ENCODE measurements at regions not wholly inside any gene's neighbourhood (a gene's known extent, or its start where the extent isn't known, plus 50 kb on each side); places are given as distances from the start of the nearest gene placed in this dataset.
"Not testable (repeated sequence)": the region's sequence is repeated elsewhere in the genome, so short reads cannot be mapped to it uniquely, and the experiment has no call there.

GRCh38 chr10:28765641-28766040 lies 88.3 kb downstream of the BAMBI start:
- TF ChIP-seq CTCF (IDR thresholded peaks at IDR 0.05): no peak
- Mint-ChIP-seq H3K27ac (no peak overlapping the region), H3K9me3 (peaks cover under 1% of the 10 kb centered on the region), H3K4me3 (no peak overlapping the region), H3K36me3 (ENCODE audit: low read depth) (no peaks in the 10 kb centered on the region), H3K4me1 (ENCODE audit: low read depth) (no peaks in the 10 kb centered on the region), H3K27me3 (ENCODE audit: insufficient read depth) (peaks cover 4% of the 10 kb centered on the region)
- no peak for DNase-seq

GRCh38 chr10:28768227-28768626 lies 90.9 kb downstream of the BAMBI start:
- DNase-seq: no peak
- no peak overlapping the region for H3K4me3 Mint-ChIP-seq
- H3K9me3 Mint-ChIP-seq: peaks cover 7% of the 10 kb centered on the region
- no peaks in the 10 kb centered on the region for H3K36me3 Mint-ChIP-seq (ENCODE audit: low read depth)
- no peak overlapping the region for H3K27ac Mint-ChIP-seq
- H3K4me1 Mint-ChIP-seq (ENCODE audit: low read depth): no peaks in the 10 kb centered on the region
- TF ChIP-seq CTCF (IDR thresholded peaks at IDR 0.05): no peak
- peaks cover 4% of the 10 kb centered on the region for H3K27me3 Mint-ChIP-seq (ENCODE audit: insufficient read depth)

GRCh38 chr10:28769091-28769604 lies 91.8 kb downstream of the BAMBI start:
- Mint-ChIP-seq H3K4me1 (ENCODE audit: low read depth) (no peaks in the 10 kb centered on the region), H3K27me3 (ENCODE audit: insufficient read depth) (no peaks in the 10 kb centered on the region; the same call in 1 of the 2 replicates), H3K36me3 (ENCODE audit: low read depth) (no peaks in the 10 kb centered on the region), H3K9me3 (peaks cover 7% of the 10 kb centered on the region), H3K27ac (no peak overlapping the region), H3K4me3 (no peak overlapping the region)
- TF ChIP-seq CTCF (IDR thresholded peaks at IDR 0.05): no peak
- DNase-seq: no peak

- not testable (repeated sequence) for H3K4me3 Mint-ChIP-seq; H3K4me1 Mint-ChIP-seq (ENCODE audit: low read depth); H3K27me3 Mint-ChIP-seq (ENCODE audit: insufficient read depth); H3K27ac Mint-ChIP-seq; H3K36me3 Mint-ChIP-seq (ENCODE audit: low read depth); DNase-seq
- peaks cover 11% of the 10 kb centered on the region for H3K9me3 Mint-ChIP-seq
Observed at GRCh38 chr10:28771580-28772090, 94.3 kb downstream of the BAMBI start.

- H3K4me1 Mint-ChIP-seq (ENCODE audit: low read depth): no peaks in the 10 kb centered on the region
- DNase-seq: no peak
- no peaks in the 10 kb centered on the region for H3K36me3 Mint-ChIP-seq (ENCODE audit: low read depth)
- peaks cover 11% of the 10 kb centered on the region for H3K9me3 Mint-ChIP-seq
- no peak overlapping the region for H3K4me3 Mint-ChIP-seq
- no peak overlapping the region for H3K27ac Mint-ChIP-seq
- TF ChIP-seq CTCF (IDR thresholded peaks at IDR 0.05): no peak
- H3K27me3 Mint-ChIP-seq (ENCODE audit: insufficient read depth): peaks cover 3% of the 10 kb centered on the region
Observed at GRCh38 chr10:28774051-28774995, 97.0 kb downstream of the BAMBI start.

GRCh38 chr10:28775773-28776172 lies 98.5 kb downstream of the BAMBI start:
- Mint-ChIP-seq H3K4me1 (ENCODE audit: low read depth) (no peaks in the 10 kb centered on the region), H3K4me3 (no peak overlapping the region)

More at GRCh38 chr10:28775773-28776172, 98.5 kb downstream of the BAMBI start:
- TF ChIP-seq CTCF (IDR thresholded peaks at IDR 0.05): no peak
- no peak overlapping the region for H3K27ac Mint-ChIP-seq
- H3K27me3 Mint-ChIP-seq (ENCODE audit: insufficient read depth): peaks cover 3% of the 10 kb centered on the region
- H3K9me3 Mint-ChIP-seq: peaks cover 9% of the 10 kb centered on the region
- H3K36me3 Mint-ChIP-seq (ENCODE audit: low read depth): no peaks in the 10 kb centered on the region
- no peak for DNase-seq

Data from HFFc6 (cell line).